Tongue (tissue), 1 donor: ENCODE measurements at regions not wholly inside any gene's neighbourhood (a gene's known extent, or its start where the extent isn't known, plus 50 kb on each side); places are given as distances from the start of the nearest gene placed in this dataset.

ENCODE experiments used
- DNase-seq: peaks from one replicate; pipeline ENCODE4 v3.0.0-alpha.2; 2015

DNA sequence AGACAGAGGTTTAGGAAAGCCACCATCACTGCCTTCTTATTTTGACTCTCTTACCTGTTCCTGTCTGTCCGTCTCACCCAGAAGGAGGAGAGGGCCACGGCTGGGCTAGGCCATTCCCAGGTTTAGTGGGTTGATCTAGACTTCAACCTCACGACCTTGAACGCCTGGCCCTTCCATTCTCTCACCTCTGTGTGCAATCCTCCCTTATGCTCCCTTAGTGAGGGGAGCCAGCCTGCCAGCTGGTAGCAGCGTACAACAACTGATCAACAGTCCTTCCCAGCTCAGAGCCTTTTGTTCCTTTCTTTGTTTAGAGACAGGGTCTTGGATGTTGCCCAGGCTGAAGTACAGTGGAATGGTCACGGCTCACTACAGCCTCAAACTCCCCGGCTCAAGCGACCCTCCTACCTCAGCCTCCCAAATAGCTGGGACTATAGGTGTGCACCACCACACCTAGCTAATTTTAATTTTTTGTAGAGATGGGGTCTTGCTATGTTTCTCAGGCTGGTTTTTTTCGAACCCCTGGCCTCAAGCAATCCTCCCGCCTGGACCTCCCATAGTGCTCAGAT is 123.9 kb downstream of the ZNF664 start:
- DNase-seq: no peak

DNA sequence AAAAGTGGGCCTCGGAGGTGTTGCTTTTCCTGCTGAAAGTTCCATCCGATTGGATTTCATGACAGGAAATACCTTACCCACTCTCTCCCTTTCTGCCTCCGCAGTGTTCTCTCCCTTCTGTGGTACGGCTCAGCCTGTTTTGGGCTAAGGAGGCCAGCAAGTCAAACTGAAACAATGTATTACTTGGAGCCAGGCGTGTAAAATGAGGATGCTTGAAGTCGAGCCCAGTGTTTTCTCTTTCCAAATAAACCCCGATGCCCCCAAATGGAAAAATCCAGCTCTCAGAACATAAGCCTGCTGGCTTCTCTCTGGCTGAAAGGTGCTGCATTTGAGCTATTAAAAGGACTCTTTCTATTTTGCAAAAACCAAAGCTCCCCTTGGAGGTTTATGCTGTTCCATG is 124.7 kb downstream of the ZNF664 start:
- DNase-seq: peak; percentile 64

DNA sequence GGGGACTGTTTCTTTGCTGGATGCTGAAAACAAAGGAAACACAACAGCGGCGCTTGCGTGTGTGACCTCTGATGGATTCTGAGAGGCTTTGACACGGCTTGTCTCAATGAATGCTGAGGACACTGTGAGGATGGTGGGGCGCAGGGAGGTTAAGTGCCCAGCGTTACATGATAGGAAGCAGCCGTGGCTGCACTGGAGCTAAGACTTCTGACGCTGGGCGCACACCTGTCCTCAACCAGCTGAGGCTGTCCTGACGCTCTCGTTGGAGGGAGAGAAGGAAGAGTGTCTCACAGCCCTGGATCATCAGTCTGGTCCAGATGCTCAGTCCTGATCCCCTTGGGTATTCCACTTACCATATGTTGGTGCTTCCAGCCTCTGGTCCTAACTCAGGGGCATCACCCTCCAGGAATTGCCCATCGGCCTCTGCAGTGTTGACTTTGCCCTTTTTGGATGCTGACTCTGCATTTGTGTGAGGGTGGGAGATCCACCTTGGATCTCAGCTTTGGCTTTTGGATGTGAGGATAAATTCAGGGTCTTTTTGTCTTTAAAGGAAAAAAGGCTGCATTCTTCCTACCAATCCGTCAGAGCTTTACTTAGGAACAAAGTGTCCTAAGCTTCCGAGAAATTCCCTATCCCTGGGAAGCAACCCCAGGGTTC is 125.2 kb downstream of the ZNF664 start:
- peak; percentile 56 for DNase-seq

DNA sequence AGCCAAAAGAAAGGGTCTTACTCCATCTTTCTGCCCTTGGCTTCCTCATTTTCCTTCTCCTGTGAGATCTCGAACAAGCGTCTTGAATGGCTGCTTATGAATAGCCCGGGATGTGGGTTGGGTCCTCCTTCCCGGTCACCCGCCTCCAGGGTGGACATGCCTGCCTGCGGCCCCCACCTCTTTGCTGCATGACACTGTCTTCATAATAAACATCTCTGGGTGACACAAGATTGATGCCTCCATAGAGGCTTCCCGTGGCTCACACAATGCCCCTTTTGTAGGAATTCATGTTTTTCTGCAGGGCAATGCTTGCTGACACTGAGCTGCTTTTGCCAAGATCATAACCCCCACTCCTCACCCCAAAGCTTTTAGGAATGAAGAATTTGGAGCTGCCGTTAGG is 125.9 kb downstream of the ZNF664 start:
- DNase-seq: peak; percentile 20

DNA sequence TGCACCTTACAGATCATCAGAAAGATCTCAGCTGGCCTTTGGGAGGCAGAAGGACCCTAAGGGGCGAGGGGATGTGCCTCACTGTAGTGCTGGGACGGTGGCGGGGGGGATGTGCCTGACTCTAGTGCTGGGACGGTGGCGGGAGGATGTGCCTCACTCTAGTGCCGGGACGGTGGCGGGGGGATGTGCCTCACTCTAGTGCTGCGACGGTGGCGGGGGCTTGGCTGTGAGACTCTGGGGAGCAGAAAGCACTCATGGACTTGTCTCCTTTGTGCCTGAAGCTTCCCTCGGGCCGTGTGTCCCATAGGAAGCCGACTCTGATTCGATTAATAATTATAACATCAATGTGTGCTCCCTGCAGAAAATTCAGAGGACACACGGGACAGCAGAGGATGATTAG is 126.6 kb downstream of the ZNF664 start:
- no peak for DNase-seq

DNA sequence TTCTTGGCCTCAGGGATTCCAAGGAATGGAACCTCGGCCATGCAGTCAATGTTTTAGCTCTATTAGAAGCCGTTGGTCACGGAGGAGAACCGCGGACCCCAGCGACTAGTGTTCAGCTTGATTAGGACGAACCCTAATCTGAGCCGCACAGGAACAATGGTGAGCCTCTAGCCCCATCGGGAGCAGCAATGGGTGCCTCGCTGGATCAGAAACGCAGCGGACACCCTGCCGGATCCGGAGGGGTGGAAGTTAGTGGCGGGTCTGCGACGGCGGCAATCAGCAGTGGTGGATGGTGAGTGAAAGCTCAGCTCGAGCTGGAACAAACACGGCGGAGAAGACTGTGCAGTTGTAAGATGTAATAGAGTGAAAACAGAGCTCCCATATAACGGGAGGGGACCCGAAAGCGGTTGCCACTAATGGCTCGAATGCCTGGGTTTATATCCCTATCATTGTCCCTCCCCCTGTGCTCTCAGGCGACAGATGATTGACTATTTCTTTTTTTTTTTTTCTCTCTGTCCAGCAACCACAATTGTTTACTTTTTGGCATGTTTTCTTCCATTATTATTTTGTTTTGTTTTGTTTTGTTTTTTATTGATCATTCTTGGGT is 127.7 kb downstream of the ZNF664 start:
- no peak for DNase-seq

DNA sequence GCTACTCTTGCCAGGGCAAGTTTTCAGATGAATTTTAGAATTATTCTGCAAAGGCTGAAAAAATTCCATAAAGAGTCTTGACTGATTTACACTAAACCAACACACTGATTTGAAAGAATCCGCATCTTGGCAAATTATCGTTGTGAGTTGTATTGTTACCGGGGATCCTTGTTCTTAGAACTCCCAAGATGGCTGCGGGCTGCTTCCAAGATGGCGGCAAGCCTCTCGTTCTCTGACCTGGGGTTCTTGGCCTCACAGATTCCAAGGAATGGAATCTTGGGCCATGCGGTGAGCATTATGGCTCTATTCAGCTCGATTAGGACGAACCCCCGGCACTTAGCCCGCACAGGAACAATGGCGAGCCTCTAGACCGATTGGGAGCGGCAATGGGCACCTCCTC is 132.5 kb downstream of the ZNF664 start:
- DNase-seq: no peak

DNA sequence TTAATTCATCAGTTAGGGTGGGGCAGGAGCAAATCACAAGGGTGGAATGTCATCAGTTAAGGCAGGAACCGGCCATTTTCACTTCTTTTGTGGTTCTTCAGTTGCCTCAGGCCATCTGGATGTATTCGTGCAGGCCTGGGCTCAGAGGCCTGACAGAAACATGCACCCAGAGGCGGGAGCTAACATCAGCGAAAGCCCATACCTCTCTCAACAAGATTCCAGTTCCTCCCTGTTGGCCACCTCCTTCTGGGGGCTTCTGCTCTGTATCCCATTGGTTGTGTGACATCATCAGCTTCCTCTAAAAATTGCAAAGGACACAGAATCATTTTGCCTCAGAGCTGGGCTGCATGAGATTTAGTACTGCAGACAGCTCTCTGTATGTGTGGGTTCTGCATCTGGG is 134.3 kb downstream of the ZNF664 start:
- DNase-seq: no peak

DNA sequence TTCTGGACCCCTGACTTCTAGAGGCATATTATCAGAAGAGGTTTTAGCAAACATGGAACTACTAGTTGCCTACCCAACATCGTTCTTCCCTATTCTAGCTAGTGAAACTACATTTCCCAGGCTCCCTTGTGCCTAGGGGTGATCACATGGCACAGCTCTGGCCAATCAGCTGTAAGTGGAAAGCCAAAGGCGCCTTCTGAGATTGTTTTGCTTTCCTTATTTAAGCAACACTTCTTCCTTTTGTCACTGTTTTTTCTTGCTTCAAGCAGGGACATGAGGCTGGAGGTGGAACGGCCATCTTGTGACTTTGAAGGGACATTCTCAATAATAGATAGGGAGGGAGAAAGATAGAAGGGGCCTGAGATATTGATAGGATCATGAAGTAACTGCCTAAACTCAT is 136.7 kb downstream of the ZNF664 start:
- DNase-seq: peak; percentile 31

DNA sequence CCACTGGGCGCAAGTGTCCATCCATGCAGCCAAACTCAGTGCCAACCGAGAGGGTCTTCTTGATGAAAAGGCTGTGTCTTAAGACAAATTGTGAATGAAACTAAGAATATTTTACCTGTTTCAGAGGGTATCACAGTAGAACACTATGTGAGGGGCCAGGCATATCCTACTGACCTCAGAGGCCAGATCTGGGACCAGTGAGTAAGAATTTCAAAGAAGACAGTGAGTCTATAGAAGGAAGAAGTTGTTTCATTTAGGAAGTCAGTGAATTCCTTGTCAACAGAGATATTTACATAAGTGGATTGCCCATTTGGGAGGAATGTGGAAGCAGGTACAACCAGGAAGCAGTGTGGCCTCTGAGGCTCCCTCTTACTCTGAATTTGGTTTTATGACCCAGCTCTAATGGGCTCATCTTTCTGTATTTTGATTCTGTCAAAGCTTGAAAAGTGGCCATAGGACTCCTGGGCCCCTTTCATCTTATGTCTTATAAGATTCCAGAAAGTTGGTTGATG is 137.4 kb downstream of the ZNF664 start:
- no peak for DNase-seq

DNA sequence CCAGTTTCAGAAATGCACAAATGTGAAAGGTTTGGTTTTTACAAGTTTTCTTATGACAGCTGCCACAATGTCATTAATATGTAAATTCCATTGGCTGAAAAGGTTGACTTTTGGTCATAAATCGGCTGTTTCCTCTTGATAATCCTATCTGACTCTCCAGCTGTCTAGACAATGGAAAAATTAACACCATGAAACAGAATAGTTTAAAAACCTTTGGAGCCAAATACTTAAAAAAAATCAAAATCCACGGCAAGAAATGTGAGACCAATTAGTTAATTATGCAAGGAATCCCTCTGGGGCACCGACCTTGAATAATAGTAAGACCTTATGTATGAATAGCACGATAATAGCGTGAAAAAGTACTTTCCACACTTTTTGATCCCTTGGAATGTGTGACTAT is 138.0 kb downstream of the ZNF664 start:
- no peak for DNase-seq

DNA sequence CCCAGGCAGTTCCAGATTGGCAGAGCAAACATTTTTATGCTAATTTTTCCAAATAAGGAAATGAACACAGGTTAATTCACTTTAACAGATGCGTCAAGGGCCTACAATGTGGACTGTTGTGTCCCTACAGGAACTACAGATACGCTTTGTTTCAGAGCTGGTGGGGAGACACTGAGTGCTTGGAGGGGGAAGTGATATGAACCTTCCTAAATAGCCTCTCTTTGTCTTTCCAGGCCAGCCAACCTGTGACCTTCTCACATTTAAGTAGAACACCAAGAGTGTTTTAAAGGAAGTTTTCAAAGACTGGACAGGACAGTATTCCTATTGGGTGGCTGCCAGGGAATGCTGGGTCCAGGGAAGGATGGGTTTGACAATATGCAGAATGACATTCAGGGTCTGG is 141.3 kb downstream of the ZNF664 start:
- DNase-seq: no peak

DNA sequence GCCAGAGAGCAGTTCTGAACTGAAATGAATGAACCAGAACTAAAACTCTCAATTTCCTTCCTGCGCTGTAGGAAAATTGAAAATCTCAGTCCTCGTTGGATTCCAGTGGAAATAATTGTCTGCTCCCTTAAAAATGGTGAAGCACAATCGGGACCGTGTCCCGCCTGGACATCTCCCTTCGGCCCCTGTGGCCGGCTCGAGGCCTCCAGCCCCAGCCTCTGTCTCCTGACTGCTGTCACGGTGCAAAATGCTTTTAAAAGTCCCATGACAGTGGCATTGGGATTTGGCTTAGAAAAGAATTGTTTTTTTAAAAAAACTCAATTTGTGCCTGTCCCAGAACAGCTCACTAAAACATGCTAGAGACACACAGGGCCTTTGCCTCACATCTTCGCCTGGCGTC is 142.5 kb downstream of the ZNF664 start:
- no peak for DNase-seq

DNA sequence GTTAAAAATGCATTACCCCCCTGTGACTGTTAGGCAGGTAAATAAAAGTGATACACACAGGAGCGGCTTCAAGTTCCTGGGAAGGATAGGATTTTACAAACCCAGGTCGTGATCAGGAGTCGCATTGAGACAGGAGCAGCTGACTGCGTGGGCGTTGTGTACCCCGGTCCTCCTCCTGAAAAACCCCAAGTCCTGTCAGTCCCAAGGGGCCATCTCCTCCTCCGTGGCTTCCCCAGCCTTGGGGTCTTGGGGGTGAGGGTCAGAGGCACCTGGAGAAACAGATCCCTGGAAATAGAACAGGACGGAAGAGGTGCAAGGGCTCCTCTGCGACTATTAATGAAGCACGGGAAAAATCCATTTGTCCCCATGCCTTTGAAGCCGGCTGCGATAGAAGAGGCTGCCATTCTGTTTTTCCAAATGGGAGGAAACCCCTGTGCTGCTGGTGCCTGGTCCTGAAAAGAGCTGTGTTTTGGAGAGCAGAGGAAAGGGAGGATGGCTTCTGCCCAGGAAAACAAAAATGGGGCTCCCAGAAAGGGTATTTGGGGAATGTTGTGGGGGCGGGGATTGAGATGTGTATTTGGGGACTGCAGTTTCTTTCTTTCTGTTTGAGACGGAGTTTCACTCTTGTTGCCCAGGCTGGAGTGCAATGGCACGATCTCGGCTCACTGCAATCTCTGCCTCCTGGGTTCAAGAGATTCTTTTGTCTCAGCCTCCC is 143.1 kb downstream of the ZNF664 start:
- DNase-seq: no peak

DNA sequence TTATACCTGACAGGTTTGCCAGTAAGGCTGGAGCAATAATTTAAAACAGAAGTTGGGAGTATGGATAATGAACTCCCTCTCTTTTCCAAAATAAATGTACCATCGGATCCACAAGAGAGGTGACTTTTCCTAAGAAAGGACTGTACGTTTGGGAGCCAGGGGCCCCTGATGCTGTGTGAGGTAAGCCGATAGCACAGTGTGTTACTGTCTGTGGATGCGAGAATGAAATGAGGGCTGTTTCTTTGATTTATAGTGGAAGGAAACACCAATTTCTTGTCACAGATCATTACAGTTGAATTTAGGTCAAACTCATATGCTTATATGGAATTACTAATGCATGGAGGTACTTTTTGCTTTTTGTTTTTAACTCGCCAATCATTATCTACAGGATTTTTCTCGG is 147.7 kb downstream of the ZNF664 start:
- DNase-seq: no peak

DNA sequence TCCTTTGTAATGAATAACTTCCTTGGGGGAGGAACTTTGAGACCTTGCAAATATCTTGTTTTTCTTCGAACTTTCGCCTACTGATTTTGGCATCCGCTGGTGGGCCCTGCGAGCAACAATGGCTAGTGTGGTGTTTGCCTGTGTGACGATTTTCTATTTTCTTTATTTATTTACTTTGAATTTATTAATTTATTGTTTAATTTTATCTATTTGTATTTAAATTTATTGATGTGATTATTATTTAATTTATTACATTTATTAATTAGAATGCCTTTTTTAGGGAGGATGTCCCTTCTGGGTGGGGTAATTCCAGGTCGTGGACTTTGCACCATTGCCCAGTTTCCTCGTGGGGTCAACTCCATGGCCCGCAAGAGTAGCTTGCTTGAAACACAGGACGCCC is 149.7 kb downstream of the ZNF664 start:
- no peak for DNase-seq

DNA sequence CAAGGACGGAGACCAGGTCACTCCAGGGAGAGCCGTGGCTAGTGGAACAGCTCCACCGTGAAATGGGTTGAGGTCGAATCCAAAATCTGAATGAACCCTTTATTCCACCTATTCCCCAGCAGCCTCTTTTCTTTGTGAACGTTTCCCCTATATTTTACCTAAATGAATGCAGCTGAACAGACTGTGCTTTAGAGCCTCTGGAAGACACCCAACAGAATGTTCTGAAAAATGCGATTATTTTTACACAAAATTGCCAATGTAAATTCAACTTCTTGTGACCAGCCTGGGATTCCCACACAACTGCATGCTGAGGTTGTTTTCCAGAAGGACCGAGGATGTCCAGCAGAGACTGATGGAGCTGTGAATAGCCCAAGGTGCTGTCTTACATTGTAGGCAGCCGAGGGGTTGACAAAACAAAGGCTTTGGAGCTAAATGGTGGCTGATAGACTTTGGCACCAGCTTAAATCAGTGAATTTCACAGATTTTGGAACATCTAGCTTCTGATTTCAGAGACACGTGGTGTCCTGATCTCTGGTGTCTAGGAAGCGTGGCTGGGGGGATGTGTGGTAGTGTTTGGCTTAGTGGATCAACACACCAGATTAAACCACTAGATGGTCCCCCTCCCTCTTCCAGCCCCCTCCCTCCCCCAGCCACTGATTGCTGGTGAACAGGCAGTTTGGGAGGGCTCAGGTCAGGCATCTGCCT is 150.4 kb downstream of the ZNF664 start:
- peak; percentile 20 for DNase-seq

DNA sequence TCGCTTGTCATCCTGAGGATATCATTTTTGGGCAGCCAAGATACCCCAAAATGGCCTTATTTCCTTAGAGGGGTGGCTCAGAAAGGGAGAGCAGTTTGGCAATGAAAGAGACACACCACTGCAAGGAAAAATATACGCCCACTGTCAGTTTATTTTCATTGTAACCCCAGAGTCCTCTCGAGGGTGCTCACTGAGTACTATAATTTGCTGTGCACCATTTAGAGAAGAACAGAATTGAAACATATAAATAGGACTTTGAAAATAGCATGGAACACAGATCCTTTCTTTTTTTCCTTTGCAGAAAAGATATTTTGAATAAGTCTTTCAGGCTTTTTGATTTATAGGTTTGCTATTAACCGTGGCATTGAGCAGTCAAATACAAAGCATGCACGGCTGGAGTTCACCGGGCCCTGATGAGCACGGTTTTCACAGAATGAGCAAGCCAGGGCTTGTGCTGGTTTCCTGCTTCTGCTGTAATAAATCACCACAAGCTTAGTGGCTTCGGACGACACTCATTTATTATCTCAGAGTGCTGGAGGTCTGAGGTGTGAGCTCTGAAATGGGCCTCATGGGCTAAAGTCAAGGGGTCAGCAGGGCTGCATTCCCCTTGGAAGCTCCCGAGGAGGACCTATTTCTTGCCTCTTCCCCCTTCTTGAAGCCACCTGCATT is 152.3 kb downstream of the ZNF664 start:
- DNase-seq: no peak

DNA sequence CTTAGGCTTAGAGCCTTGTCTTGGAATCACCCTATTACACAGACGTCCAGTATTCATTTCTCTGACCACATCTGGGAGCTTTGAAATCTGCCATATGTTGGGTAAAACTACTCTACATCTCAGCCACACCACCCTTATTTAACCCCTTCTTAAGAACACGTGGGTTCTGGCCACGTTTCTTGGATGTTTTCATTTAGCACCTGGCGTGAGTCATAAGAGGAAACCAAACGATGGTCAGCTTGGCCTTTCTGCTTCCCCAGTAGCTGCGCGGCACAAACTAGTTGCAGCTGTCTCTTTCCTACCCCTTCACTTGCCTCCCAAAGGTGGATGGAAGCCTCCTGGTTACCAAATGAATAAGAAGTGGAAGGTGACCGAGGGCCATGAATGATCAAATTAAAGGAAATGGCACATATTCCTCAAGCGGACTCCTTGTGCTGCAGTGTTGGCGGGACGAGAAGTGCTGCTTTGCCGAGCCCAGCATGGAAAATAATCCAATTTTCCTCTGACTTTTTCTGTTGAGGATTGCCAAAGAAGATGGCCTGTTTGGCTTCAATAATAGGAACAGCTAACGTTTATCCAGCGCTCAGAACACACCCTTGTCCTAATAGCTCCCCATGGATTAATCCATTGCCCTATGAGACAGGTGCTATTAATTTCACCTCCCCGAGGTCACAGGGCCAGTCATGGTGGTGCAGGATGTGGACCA is 154.1 kb downstream of the ZNF664 start:
- no peak for DNase-seq

DNA sequence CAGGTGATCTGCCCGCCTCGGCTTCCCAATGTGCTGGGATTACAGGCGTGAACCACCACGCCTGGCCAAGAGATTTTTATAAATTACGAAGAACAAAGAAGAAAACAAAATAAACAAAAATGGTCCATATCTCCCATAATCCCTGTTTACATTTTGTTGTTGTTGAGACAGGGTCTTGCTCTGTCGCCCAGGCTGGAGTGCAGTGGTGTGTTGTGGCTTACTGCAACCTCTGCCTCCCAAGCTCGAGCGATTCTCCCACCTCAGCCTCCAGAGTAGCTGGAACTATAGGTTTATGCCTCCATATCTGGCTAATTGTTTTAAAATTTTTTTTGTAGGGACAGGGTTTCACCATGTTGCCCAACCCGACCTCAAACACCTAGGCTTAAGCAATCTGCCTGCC is 156.1 kb downstream of the ZNF664 start:
- DNase-seq: no peak
